ENCODE measurements at regions not wholly inside any gene's neighbourhood (a gene's known extent, or its start where the extent isn't known, plus 50 kb on each side); places are given as distances from the start of the nearest gene placed in this dataset.

DNA sequence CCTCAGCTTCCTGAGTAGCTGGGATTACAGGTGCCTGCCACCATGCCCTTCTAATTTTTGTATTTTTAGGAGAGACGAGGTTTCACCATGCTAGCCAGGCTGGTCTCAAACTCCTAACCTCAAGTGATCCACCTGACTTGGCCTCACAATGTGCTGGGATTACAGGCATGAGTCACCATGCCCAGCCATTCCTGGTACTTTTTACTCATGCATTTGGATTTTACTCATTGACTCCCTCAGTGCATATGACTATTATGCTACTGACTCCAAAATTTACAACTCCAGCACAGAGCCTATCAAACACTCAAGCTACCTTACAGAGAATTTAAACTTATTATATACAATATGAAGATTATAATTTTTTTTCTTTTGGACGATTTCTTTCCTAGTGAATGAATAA is 199.9 kb downstream of the CXXC4 start:
- DNase-seq (ENCODE audit: low read depth in 2 of 2): no peak
- Histone ChIP-seq H3K27me3 (ENCODE audit: control insufficient read depth, insufficient read depth, low read length) (no peaks in the 10 kb centered on the region), H2AFZ (ENCODE audit: low read length) (no peak overlapping the region), H4K20me1 (ENCODE audit: control insufficient read depth, extremely low read depth, insufficient read depth, low read length) (no peaks in the 10 kb centered on the region), H3K9ac (ENCODE audit: insufficient read depth, low read length) (no peak overlapping the region), H3K4me2 (ENCODE audit: extremely low read depth, insufficient read depth, low read length) (no peak overlapping the region), H3K9me3 (ENCODE audit: control insufficient read depth, insufficient read depth, low read depth, low read length) (no peaks in the 10 kb centered on the region), H3K36me3 (ENCODE audit: control insufficient read depth, insufficient read depth, low read length) (no peaks in the 10 kb centered on the region), H3K27ac (ENCODE audit: insufficient read depth, low read length) (no peak overlapping the region), H3K4me1 (ENCODE audit: control insufficient read depth, extremely low read depth, insufficient read depth, low read length) (no peaks in the 10 kb centered on the region), H3K79me2 (ENCODE audit: control insufficient read depth, insufficient read depth, low read length) (no peaks in the 10 kb centered on the region), H3K4me3 (replicated peaks in 1 of 4; ENCODE audit: control extremely low read depth in 1 of 4, insufficient read depth in 1 of 4, low read depth in 3 of 4, low read length in 4 of 4) (no peak overlapping the region)
- TF ChIP-seq EZH2 (IDR thresholded peaks at IDR 0.05; ENCODE audit: low read length, missing control alignments): no peak
- TF ChIP-seq, protein P1, sequence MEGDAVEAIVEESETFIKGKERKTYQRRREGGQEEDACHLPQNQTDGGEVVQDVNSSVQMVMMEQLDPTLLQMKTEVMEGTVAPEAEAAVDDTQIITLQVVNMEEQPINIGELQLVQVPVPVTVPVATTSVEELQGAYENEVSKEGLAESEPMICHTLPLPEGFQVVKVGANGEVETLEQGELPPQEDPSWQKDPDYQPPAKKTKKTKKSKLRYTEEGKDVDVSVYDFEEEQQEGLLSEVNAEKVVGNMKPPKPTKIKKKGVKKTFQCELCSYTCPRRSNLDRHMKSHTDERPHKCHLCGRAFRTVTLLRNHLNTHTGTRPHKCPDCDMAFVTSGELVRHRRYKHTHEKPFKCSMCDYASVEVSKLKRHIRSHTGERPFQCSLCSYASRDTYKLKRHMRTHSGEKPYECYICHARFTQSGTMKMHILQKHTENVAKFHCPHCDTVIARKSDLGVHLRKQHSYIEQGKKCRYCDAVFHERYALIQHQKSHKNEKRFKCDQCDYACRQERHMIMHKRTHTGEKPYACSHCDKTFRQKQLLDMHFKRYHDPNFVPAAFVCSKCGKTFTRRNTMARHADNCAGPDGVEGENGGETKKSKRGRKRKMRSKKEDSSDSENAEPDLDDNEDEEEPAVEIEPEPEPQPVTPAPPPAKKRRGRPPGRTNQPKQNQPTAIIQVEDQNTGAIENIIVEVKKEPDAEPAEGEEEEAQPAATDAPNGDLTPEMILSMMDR (conservative IDR thresholded peaks at IDR 0.05 in 1 of 2, IDR thresholded peaks at IDR 0.05 in 1 of 2; ENCODE audit: low read depth in 1 of 2, low read length in 2 of 2): no peak

DNA sequence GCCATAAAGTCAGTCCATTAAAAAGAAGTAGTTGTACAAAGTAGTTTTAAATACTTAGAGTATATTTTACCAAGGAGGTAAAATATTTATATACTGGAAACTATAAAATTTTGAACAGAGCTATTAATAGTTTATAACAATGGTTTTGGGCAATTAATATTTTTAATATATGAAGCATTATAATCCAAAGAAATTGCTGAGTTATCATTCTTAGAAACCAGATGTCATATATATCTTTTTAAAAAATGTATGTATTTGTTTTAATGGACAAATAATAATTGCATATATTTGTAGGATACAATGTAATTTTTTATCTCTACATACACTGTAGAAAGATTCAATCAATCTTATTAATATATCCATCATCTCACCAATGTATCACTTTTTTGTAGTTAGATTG is 207.8 kb downstream of the CXXC4 start:
- Histone ChIP-seq H3K4me1 (ENCODE audit: control insufficient read depth, extremely low read depth, insufficient read depth, low read length) (no peaks in the 10 kb centered on the region), H3K36me3 (ENCODE audit: control insufficient read depth, insufficient read depth, low read length) (no peaks in the 10 kb centered on the region)
- no peak for TF ChIP-seq EZH2 (IDR thresholded peaks at IDR 0.05; ENCODE audit: low read length, missing control alignments)
- TF ChIP-seq, protein P1 (conservative IDR thresholded peaks at IDR 0.05 in 1 of 2, IDR thresholded peaks at IDR 0.05 in 1 of 2; ENCODE audit: low read depth in 1 of 2, low read length in 2 of 2): no peak

DNA sequence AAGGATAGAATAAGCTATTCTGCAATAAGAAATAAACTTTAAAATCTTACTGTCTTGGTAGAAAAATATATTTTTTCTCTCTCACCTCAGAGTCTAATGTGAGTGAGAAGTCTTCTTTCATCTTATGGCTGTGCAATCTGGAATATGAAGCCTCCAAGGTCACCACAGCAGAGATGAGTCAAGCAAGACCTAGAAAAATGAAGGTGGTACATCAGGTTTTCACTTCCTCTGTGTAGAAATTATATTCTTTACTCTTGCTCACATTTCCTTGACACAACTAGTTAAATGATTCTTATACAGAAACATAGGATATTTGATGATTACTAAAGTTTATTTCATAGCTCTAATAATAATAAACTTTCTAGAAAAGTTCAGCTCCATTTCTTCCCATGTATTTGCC is 211.4 kb downstream of the CXXC4 start:
- Histone ChIP-seq H3K27me3 (ENCODE audit: control insufficient read depth, insufficient read depth, low read length) (no peaks in the 10 kb centered on the region), H3K36me3 (ENCODE audit: control insufficient read depth, insufficient read depth, low read length) (no peaks in the 10 kb centered on the region), H3K4me3 (replicated peaks in 1 of 4; ENCODE audit: control extremely low read depth in 1 of 4, insufficient read depth in 1 of 4, low read depth in 3 of 4, low read length in 4 of 4) (no peak overlapping the region), H2AFZ (ENCODE audit: low read length) (no peak overlapping the region), H3K9me3 (ENCODE audit: control insufficient read depth, insufficient read depth, low read depth, low read length) (no peaks in the 10 kb centered on the region), H3K4me2 (ENCODE audit: extremely low read depth, insufficient read depth, low read length) (no peak overlapping the region), H3K4me1 (ENCODE audit: control insufficient read depth, extremely low read depth, insufficient read depth, low read length) (no peaks in the 10 kb centered on the region), H4K20me1 (ENCODE audit: control insufficient read depth, extremely low read depth, insufficient read depth, low read length) (no peaks in the 10 kb centered on the region), H3K27ac (ENCODE audit: insufficient read depth, low read length) (no peak overlapping the region), H3K79me2 (ENCODE audit: control insufficient read depth, insufficient read depth, low read length) (no peaks in the 10 kb centered on the region), H3K9ac (ENCODE audit: insufficient read depth, low read length) (no peak overlapping the region)
- TF ChIP-seq, protein P1 (conservative IDR thresholded peaks at IDR 0.05 in 1 of 2, IDR thresholded peaks at IDR 0.05 in 1 of 2; ENCODE audit: low read depth in 1 of 2, low read length in 2 of 2): no peak
- no peak for TF ChIP-seq EZH2 (IDR thresholded peaks at IDR 0.05; ENCODE audit: low read length, missing control alignments)
- DNase-seq (ENCODE audit: low read depth in 2 of 2): no peak

More for the DNA sequence above, 207.8 kb downstream of the CXXC4 start:
- Histone ChIP-seq H3K4me2 (ENCODE audit: extremely low read depth, insufficient read depth, low read length) (no peak overlapping the region), H2AFZ (ENCODE audit: low read length) (no peak overlapping the region), H3K27ac (ENCODE audit: insufficient read depth, low read length) (no peak overlapping the region), H3K9ac (ENCODE audit: insufficient read depth, low read length) (no peak overlapping the region), H4K20me1 (ENCODE audit: control insufficient read depth, extremely low read depth, insufficient read depth, low read length) (no peaks in the 10 kb centered on the region), H3K4me3 (replicated peaks in 1 of 4; ENCODE audit: control extremely low read depth in 1 of 4, insufficient read depth in 1 of 4, low read depth in 3 of 4, low read length in 4 of 4) (no peak overlapping the region), H3K27me3 (ENCODE audit: control insufficient read depth, insufficient read depth, low read length) (no peaks in the 10 kb centered on the region), H3K9me3 (ENCODE audit: control insufficient read depth, insufficient read depth, low read depth, low read length) (no peaks in the 10 kb centered on the region), H3K79me2 (ENCODE audit: control insufficient read depth, insufficient read depth, low read length) (no peaks in the 10 kb centered on the region)
- no peak for DNase-seq (ENCODE audit: low read depth in 2 of 2)
